GM19324 (cell line): ENCODE measurements at regions not wholly inside any gene's neighbourhood (a gene's known extent, or its start where the extent isn't known, plus 50 kb on each side); places are given as distances from the start of the nearest gene placed in this dataset.
"Not testable (repeated sequence)": the region's sequence is repeated elsewhere in the genome, so short reads cannot be mapped to it uniquely, and the experiment has no call there.

Experiments used
- ATAC-seq: cut with Tn5 transposase; IDR thresholded peaks from one replicate; pipeline ENCODE4 v1.9.1; 2021; ENCODE audit warnings: mild to moderate bottlenecking, moderate library complexity; ENCODE audit not compliant: unreplicated experiment, low FRiP score

DNA sequence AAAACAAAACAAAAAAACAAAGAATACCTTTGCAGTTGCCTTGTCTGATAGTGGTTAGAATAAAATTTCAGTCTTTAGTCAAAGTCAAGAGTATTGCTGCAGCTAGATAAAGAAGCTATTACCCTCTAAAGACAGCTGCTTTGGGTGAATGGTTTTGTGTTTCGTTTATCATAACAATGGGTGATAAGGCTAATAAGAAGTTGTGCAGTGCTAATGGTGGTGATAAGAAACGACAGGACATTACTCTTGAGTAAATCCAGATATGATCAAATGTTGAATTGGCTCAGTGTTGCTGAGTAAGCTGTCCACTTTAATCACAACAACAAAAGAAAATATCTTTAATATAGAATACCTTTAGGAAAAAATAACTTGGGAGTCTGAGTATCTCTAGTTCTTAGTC, 1825.3 kb downstream of the SLITRK5 start:
- no peak for ATAC-seq

GRCh38 chr13:89497658-89498057, 1826.5 kb downstream of the SLITRK5 start:
- ATAC-seq: no peak

GRCh38 chr13:89502286-89502685, 1831.1 kb downstream of the SLITRK5 start:
- no peak for ATAC-seq

- no peak for ATAC-seq
Measured at GRCh38 chr13:89514534-89515312, 1832.8 kb upstream of the MIR17HG start.

GRCh38 chr13:89515948-89516347, 1831.5 kb upstream of the MIR17HG start:
- no peak for ATAC-seq

DNA sequence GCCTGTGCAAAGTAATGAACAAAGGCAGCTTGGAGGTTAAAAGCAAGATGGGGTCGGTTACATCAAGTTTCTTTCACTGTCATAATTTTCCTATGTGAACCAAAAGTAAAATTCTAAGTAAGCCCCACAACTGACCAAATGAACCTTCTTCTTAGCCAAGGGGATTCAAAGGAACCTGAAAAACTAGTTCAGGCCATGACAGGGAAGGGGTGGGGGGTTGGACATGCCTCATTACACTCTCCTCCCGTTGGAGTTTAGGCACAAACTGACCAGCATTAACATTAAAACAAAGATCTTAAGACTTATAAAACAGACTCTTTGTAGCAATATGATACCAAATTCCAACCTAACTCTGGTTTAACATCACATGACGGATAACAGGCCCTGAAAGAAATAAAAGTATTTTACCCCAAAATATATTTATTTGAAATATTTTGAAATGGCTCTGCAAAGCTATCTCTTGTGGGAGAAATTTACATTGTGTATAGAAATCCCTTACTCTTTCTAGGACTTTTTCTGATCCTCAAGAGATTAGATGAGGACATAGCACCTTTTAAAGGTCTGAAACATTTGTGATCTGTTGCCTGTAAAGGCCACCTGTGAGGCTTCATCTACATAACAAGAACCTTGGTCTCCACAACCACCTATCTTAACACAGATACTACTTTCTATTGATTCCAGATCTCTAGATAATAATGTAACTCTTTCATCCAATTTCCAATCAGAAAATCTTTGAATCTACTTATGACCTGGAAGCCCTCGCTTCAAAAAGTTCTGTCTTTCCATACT, 1829.0 kb upstream of the MIR17HG start:
- no peak for ATAC-seq

GRCh38 chr13:89520468-89520867, 1827.0 kb upstream of the MIR17HG start:
- ATAC-seq: no peak

DNA sequence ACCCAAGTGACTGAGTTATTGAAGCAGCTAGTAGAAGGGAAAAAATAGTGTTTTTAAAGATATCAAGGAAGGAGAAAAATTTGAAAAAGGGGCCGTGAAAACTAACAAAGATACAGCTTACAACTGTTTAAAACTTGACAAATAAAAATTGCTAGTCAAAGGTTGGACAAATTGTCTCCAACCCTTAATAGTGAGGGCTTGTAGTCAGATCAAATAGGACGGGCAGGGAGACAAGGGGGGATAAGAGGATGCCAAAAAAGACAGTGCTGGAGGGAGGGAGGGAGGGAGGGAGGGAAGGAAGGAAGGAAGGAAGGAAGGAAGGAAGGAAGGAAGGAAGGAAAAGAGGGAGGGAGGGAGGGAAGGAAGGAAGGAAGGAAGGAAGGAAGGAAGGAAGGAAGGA, 1825.8 kb upstream of the MIR17HG start:
- ATAC-seq: not testable (repeated sequence)

DNA sequence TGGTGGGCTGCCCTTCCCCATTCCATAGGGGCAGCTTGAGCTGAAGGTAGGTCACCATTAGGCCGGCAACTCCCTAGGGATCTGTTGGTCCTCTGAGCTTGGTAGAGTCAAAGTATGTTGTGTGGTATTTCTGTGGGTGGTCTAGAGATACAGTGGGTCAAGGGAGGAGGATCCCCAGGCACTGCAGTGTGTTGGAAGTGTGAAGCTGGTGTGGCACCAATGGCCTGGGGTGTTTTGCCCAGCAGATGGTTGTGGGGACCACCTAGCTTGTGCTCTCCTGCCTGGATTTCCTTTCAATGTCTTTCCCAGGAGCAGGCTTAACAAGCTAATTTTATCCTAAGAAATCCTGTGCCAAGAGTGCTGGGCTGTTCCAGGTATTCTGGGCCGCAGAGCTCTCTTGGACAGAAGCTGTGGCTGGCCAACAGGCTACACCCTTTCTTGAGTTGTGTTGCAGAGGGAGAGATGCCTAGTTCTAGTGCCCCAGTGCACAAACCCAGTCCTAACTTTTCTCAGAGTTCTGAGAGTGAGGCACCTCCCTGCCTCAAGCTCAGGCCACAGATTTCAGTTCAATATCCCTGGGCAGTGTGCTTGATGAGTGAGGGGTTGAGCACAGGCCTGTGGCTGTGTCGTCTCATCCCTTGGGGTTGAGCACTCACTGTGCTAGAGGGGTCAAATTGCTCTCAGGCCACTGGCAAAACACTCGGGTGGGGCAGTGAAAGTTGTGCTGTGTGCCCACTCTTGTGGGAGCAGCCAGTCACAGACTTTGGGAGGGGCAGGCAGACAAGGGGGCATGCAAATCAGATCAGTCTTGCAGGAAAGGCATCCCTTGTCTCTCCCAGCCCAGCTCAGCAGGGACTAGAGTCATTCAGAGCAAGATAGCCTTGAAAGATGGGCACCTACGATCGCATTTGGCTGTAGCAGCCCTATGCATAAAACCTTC, 1806.1 kb upstream of the MIR17HG start:
- no peak for ATAC-seq

GRCh38 chr13:89550938-89551337, 1796.5 kb upstream of the MIR17HG start:
- no peak for ATAC-seq

DNA sequence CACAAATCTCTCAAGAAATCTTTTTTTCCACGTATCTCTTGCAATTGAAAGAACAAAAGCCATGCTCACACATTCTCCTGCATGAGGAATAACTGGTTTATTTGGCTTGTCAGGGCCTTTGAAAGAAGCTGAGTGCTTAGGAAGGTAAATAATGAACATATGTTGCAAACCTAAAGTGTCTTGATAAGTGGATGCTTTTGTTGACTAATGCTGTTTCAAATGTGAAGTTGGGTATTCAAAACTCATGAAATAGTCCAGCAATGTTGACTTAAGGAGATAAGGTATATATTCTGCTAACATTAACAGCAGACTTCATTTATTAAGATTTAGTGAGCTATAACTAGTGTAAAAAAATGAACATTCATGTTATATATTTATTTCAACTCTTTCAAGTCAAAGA, 1792.7 kb upstream of the MIR17HG start:
- no peak for ATAC-seq

GRCh38 chr13:89565476-89566100, 1781.9 kb upstream of the MIR17HG start:
- no peak for ATAC-seq

DNA sequence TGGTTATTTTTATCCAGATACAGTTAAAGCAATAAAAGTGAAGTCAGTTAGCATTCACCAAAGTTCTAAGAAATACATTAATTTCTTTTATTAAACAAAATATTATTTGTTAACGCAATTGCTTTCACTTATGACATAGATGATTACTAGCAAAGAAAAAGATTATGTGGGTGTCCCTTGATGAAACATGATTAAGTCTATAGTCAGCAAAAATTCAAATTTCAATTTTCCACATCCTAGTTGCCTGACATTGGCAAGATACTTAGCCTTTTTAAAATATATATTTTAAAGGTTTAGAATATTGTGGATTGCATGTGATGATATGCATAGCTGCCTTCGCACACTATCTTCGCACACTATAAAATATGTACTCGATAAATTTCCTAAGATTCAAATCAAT, 1780.5 kb upstream of the MIR17HG start:
- no peak for ATAC-seq

DNA sequence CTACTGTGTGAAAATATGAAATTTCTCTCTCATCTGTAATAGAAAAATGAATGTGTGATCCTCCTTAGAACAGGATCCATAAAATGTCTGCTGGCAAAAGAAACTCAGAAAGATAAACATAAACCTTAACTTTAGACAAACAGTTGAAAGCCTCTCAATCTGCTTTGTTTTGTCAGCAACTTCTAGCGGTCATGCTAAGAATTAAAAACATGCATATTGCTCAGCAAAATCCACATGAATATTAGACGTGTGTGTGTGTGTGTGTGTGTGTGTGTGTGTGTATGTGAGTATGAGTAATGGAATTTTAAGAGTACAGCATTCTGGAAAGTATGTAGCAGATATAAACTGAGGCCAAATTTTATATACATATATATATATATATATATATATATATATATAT, 1779.2 kb upstream of the MIR17HG start:
- no peak for ATAC-seq

GRCh38 chr13:89568746-89569145, 1778.7 kb upstream of the MIR17HG start:
- no peak for ATAC-seq

DNA sequence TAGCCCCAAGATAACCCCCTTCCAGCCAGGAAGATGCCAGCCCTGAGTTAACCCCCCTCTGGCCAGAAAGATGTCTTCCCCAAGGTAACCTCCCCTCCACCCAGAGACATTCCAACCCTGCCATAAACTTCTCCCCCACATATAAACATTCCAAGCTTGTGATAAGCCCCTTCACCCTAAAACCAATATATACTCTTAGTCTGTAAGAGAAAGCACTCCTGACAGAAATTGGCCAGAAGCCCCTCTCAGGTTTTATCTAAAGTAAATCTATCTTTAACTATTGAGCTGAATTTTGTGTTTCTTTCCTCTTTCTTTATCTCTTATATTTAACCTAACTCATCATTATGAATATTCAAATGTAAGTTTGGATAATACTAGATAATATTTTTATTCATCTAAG, 1775.8 kb upstream of the MIR17HG start:
- ATAC-seq: no peak

DNA sequence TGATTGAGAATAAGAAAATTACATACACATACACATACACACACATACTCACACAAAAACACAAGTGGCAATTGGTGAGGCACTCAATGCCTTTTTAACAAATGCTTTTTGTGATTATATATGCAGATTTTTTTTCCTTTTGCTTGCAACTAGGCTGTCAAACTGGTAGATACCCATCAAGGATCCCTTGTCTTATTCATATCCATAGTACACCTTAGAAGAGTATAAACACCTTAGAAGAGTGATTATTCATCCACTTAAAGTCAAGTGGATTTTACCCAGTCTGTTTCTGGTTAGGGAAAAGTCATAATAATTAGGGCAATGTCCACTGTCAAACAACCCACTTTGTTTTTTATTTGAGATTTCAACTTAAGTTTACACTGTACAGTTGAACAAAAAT, 1773.4 kb upstream of the MIR17HG start:
- ATAC-seq: no peak

DNA sequence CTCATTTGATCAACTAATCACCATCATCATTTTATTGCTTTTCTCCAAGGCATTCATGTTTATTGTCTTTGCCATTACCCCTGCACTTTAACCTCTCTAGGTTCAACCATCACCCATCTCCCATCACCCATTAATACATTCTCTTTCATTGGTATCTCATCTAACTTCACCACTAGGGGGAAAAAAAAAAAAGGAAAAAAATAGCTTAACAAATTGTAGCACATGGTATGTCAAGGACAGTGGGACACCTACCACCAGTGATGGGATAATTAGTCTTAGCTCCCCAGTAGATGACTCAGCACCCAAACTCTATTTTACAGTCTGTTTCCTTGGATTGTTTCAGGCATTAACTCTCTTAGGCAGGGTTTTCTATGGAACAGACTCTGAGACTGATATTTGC, 1770.2 kb upstream of the MIR17HG start:
- no peak for ATAC-seq

DNA sequence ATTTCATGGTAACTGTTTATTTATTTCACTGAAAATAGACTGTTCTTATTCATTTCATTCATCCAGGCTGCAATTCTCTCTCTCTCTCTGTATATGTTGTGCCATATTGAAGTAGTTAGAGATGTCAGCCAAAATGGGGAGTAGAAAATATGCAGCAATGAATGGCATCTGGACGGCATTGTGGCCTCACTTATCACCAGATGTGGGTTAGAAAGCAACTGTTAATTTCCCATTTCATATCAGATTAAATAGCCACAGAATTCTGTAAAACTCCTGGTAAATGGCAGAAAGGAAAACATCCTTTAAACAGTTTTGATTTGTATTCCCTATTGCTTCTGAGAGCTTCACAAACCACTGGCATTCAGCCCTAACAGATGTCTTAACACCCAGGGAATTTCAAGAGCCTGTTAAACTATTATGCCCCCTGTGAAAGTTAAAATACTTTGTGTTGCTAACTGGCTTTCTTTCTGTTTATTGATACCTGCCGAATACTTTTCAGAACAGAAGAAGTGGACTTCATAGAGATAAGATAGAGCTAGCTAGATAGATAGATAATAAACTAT, 1763.3 kb upstream of the MIR17HG start:
- no peak for ATAC-seq

DNA sequence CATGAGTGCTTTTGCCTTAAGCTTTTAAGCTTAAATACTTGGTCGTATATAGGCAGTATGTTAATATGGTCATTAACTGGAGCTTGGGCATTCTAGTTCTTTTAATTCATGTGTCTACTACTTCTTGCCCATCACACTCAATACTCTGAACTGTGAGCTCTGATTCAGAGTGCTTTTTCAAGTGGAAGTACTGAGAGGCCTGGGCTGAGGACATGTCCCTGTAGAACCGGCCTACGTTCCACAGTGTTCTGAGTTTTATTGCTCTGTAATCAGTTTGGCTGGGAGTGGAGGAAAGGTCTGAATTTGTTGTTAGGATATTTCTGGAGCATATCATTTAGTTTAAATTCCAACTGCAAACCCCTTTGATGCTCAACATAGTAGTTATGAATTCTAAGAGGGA, 1744.8 kb upstream of the MIR17HG start:
- no peak for ATAC-seq
